Trophoblast cell (in vitro differentiated cells and primary cell): ENCODE measurements at regions not wholly inside any gene's neighbourhood (a gene's known extent, or its start where the extent isn't known, plus 50 kb on each side); places are given as distances from the start of the nearest gene placed in this dataset.
A peak's percentile ranks its signal among the peaks of the same experiment; 100 is the strongest.

ENCODE experiments used
- DNase-seq, 2 donors: peaks; one replicate each; pipeline ENCODE4 v3.0.0-alpha.2; 2016
- H2AFZ ChIP-seq: 2 replicates; pipeline ENCODE4 v1.6.1; 2013; ENCODE audit warnings: low read length, moderate library complexity, mild to moderate bottlenecking; ENCODE audit not compliant: insufficient read depth, poor library complexity
- H2AK5ac ChIP-seq: 2 replicates; pipeline ENCODE4 v1.6.1; 2013; ENCODE audit warnings: mild to moderate bottlenecking, low read length
- H2BK120ac ChIP-seq: 2 replicates; pipeline ENCODE4 v1.6.1; 2013; ENCODE audit warnings: low read length, mild to moderate bottlenecking, moderate library complexity; ENCODE audit not compliant: insufficient read depth, poor library complexity
- H2BK12ac ChIP-seq: 2 replicates; pipeline ENCODE4 v1.6.1; 2013; ENCODE audit warnings: mild to moderate bottlenecking, low read length, moderate library complexity
- H2BK5ac ChIP-seq: 2 replicates; pipeline ENCODE4 v1.6.1; 2013; ENCODE audit warnings: low read length, low read depth, moderate library complexity, mild to moderate bottlenecking; ENCODE audit not compliant: poor library complexity
- H3K14ac ChIP-seq: 2 replicates; pipeline ENCODE4 v1.6.1; 2013; ENCODE audit warnings: mild to moderate bottlenecking, low read length
- H3K18ac ChIP-seq: 2 replicates; pipeline ENCODE4 v1.6.1; 2013; ENCODE audit warnings: mild to moderate bottlenecking, low read length
- H3K23ac ChIP-seq: 2 replicates; pipeline ENCODE4 v1.6.1; 2013; ENCODE audit warnings: low read length
- H3K27ac ChIP-seq: 2 replicates; pipeline ENCODE4 v1.5.1; 2013; ENCODE audit warnings: low read depth, mild to moderate bottlenecking, inconsistent platforms, low read length, moderate library complexity
- H3K27me3 ChIP-seq: 2 replicates; pipeline ENCODE4 v1.6.1; 2013; ENCODE audit warnings: inconsistent platforms, mild to moderate bottlenecking, low read length, moderate library complexity; ENCODE audit not compliant: insufficient read depth
- H3K36me3 ChIP-seq, 2 experiments: 1 replicate in 1 of 2; 2 replicates in 1 of 2; pipeline ENCODE4 v1.6.1; 2013; ENCODE audit warnings: low read length in 2 of 2, mild to moderate bottlenecking in 2 of 2, moderate library complexity in 1 of 2; ENCODE audit not compliant: insufficient read depth in 2 of 2, control insufficient read depth in 1 of 2
- H3K4ac ChIP-seq: 2 replicates; pipeline ENCODE4 v1.6.1; 2013; ENCODE audit warnings: low read depth, mild to moderate bottlenecking, low read length, moderate library complexity
- H3K4me1 ChIP-seq, 2 experiments: 1 replicate in 1 of 2; 2 replicates in 1 of 2; pipeline ENCODE4 v1.6.1; 2013; ENCODE audit warnings: low read length in 2 of 2, mild to moderate bottlenecking in 2 of 2, moderate library complexity in 1 of 2; ENCODE audit not compliant: insufficient read depth in 2 of 2, control insufficient read depth in 1 of 2
- H3K4me2 ChIP-seq: 2 replicates; pipeline ENCODE4 v1.6.1; 2013; ENCODE audit warnings: inconsistent platforms, mild to moderate bottlenecking, low read length, moderate library complexity
- H3K4me3 ChIP-seq: 2 replicates; pipeline ENCODE4 v1.5.1; 2013; ENCODE audit warnings: mild to moderate bottlenecking, low read depth, low read length, inconsistent platforms
- H3K79me1 ChIP-seq: one replicate; pipeline ENCODE4 v1.6.1; 2013; ENCODE audit warnings: low read length
- H3K79me2 ChIP-seq: 2 replicates; pipeline ENCODE4 v1.6.1; 2013; ENCODE audit warnings: low read length, mild to moderate bottlenecking; ENCODE audit not compliant: control insufficient read depth, insufficient read depth, poor library complexity
- H3K9ac ChIP-seq: 2 replicates; pipeline ENCODE4 v1.6.1; 2013; ENCODE audit warnings: mild to moderate bottlenecking, low read length
- H3K9me3 ChIP-seq: 2 replicates; pipeline ENCODE4 v1.6.1; 2013; ENCODE audit warnings: low read depth, mild to moderate bottlenecking, control low read depth, inconsistent platforms, low read length; ENCODE audit not compliant: insufficient read depth
- H4K12ac ChIP-seq: 2 replicates; pipeline ENCODE4 v1.6.1; 2013; ENCODE audit warnings: low read depth, mild to moderate bottlenecking, low read length, moderate library complexity
- H4K8ac ChIP-seq: 2 replicates; pipeline ENCODE4 v1.6.1; 2013; ENCODE audit warnings: low read depth, mild to moderate bottlenecking, low read length, moderate library complexity
- H4K91ac ChIP-seq: one replicate; pipeline ENCODE4 v1.6.1; 2013; ENCODE audit warnings: low read depth, mild to moderate bottlenecking, low read length, moderate library complexity
- WGBS: extraction: QIAGEN DNeasy Blood & Tissue Kit; methylation state at CpG from one replicate; pipeline ENCODE4 v1.1.7; 2013; ENCODE audit warnings: missing lambda C conversion rate; ENCODE audit not compliant: insufficient read length, insufficient coverage; ENCODE audit errors: extremely low coverage; 5-methylcytosine and 5-hydroxymethylcytosine counted together

GRCh38 chr6:156543431-156543830 is 233.7 kb upstream of the ARID1B start:
- Histone ChIP-seq H3K4me2 (no peak overlapping the region), H3K4me3 (no peak overlapping the region), H4K12ac (no peak overlapping the region)

GRCh38 chr6:156538875-156539660 is 238.1 kb upstream of the ARID1B start:
- WGBS = no CpG with 5 or more reads among the region's 16 CpGs
- no peak overlapping the region for H3K18ac ChIP-seq
- H2BK5ac ChIP-seq = no peak overlapping the region
- no peak overlapping the region for H4K8ac ChIP-seq
- H3K4me3 ChIP-seq = peak overlapping the region; percentile 23
- H3K9ac ChIP-seq = no peak overlapping the region
- no peak for DNase-seq
- no peak overlapping the region for H4K12ac ChIP-seq
- H2BK12ac ChIP-seq = no peak overlapping the region
- no peak overlapping the region for H3K14ac ChIP-seq
- no peak overlapping the region for H3K4me2 ChIP-seq
- no peak overlapping the region for H3K23ac ChIP-seq
- no peak overlapping the region for H3K27ac ChIP-seq
- H3K4me1 ChIP-seq = no peaks in the 10 kb centered on the region
- no peak overlapping the region for H2AK5ac ChIP-seq
- no peaks in the 10 kb centered on the region for H3K79me1 ChIP-seq
- no peak overlapping the region for H3K4ac ChIP-seq
- no peaks in the 10 kb centered on the region for H3K79me2 ChIP-seq
- no peaks in the 10 kb centered on the region for H3K27me3 ChIP-seq
- H3K36me3 ChIP-seq = no peaks in the 10 kb centered on the region
- H3K9me3 ChIP-seq = no peaks in the 10 kb centered on the region
- no peak overlapping the region for H2BK120ac ChIP-seq
- no peak overlapping the region for H2AFZ ChIP-seq
- no peak overlapping the region for H4K91ac ChIP-seq

More at GRCh38 chr6:156543431-156543830, 233.7 kb upstream of the ARID1B start:
- no peak overlapping the region for H3K27ac ChIP-seq
- no peak overlapping the region for H4K8ac ChIP-seq
- H2BK5ac ChIP-seq = no peak overlapping the region
- H3K9ac ChIP-seq = no peak overlapping the region
- no peaks in the 10 kb centered on the region for H3K79me1 ChIP-seq
- H2AFZ ChIP-seq = no peak overlapping the region
- no peaks in the 10 kb centered on the region for H3K9me3 ChIP-seq
- H4K91ac ChIP-seq = no peak overlapping the region
- no peak overlapping the region for H3K14ac ChIP-seq
- DNase-seq = no peak
- no peak overlapping the region for H2BK120ac ChIP-seq
- no peak overlapping the region for H3K4ac ChIP-seq
- no peak overlapping the region for H3K23ac ChIP-seq
- no peak overlapping the region for H2AK5ac ChIP-seq
- no peak overlapping the region for H3K18ac ChIP-seq
- no peaks in the 10 kb centered on the region for H3K79me2 ChIP-seq
- WGBS = no CpG with 5 or more reads among the region's 5 CpGs
- no peak overlapping the region for H2BK12ac ChIP-seq
- no peaks in the 10 kb centered on the region for H3K36me3 ChIP-seq
- no peaks in the 10 kb centered on the region for H3K27me3 ChIP-seq
- no peaks in the 10 kb centered on the region for H3K4me1 ChIP-seq

- Histone ChIP-seq H3K23ac (no peak overlapping the region), H3K18ac (no peak overlapping the region), H3K27ac (no peak overlapping the region), H4K91ac (no peak overlapping the region), H4K8ac (no peak overlapping the region), H3K27me3 (no peaks in the 10 kb centered on the region), H3K4me1 (no peaks in the 10 kb centered on the region), H3K4me2 (no peak overlapping the region), H3K9me3 (no peaks in the 10 kb centered on the region), H2BK5ac (no peak overlapping the region), H3K14ac (no peak overlapping the region), H2BK12ac (no peak overlapping the region), H3K4me3 (no peak overlapping the region), H3K79me2 (no peaks in the 10 kb centered on the region), H3K4ac (no peak overlapping the region), H2AK5ac (no peak overlapping the region), H2AFZ (no peak overlapping the region), H2BK120ac (no peak overlapping the region), H3K79me1 (no peaks in the 10 kb centered on the region), H3K36me3 (no peaks in the 10 kb centered on the region), H4K12ac (no peak overlapping the region), H3K9ac (no peak overlapping the region)
- no CpG with 5 or more reads among the region's 3 CpGs for WGBS
- no peak for DNase-seq
Measured at GRCh38 chr6:156534594-156534993, 242.6 kb upstream of the ARID1B start.

- Histone ChIP-seq H3K14ac (no peak overlapping the region), H3K4me2 (no peak overlapping the region), H3K79me1 (no peaks in the 10 kb centered on the region), H3K4me1 (no peaks in the 10 kb centered on the region), H3K36me3 (no peaks in the 10 kb centered on the region), H3K9me3 (no peaks in the 10 kb centered on the region), H3K4ac (no peak overlapping the region), H2AK5ac (no peak overlapping the region), H4K91ac (no peak overlapping the region), H3K9ac (no peak overlapping the region), H3K27ac (no peak overlapping the region), H4K12ac (no peak overlapping the region), H2BK5ac (no peak overlapping the region), H3K18ac (no peak overlapping the region), H3K27me3 (no peaks in the 10 kb centered on the region), H2BK12ac (no peak overlapping the region), H2AFZ (no peak overlapping the region), H3K79me2 (no peaks in the 10 kb centered on the region), H4K8ac (no peak overlapping the region), H2BK120ac (no peak overlapping the region), H3K23ac (no peak overlapping the region), H3K4me3 (no peak overlapping the region)
- no peak for DNase-seq
- WGBS = no CpG with 5 or more reads among the region's 4 CpGs
Measured at GRCh38 chr6:156533872-156534524, 243.2 kb upstream of the ARID1B start.
